ENCODE measurements at regions not wholly inside any gene's neighbourhood (a gene's known extent, or its start where the extent isn't known, plus 50 kb on each side); places are given as distances from the start of the nearest gene placed in this dataset.

- Histone ChIP-seq H3K9me3 (no peaks in the 10 kb centered on the region), H3K27me3 (replicated peaks; ENCODE audit: insufficient read depth) (no peaks in the 10 kb centered on the region), H3K4me1 (ENCODE audit: control insufficient read depth in 1 of 2, low read depth in 2 of 2) (no peaks in the 10 kb centered on the region), H3K27ac (no peak overlapping the region), H3K4me3 (no peak overlapping the region), H3K36me3 (no peaks in the 10 kb centered on the region)
- DNase-seq (ENCODE audit: low spot score): no peak
- no peak for TF ChIP-seq CTCF (IDR thresholded peaks at IDR 0.05)
- ATAC-seq (ENCODE audit: insufficient number of reproducible peaks, low FRiP score, low read depth): no peak
Measured at GRCh38 chr2:77939801-77940200, 417.6 kb upstream of the LRRTM4 start.

- Histone ChIP-seq H3K27me3 (replicated peaks; ENCODE audit: insufficient read depth) (no peaks in the 10 kb centered on the region), H3K4me3 (no peak overlapping the region), H3K27ac (no peak overlapping the region), H3K36me3 (no peaks in the 10 kb centered on the region), H3K9me3 (no peaks in the 10 kb centered on the region), H3K4me1 (ENCODE audit: control insufficient read depth in 1 of 2, low read depth in 2 of 2) (no peaks in the 10 kb centered on the region)
- ATAC-seq (ENCODE audit: insufficient number of reproducible peaks, low FRiP score, low read depth) (no peak), DNase-seq (ENCODE audit: low spot score) (no peak)
- TF ChIP-seq CTCF (IDR thresholded peaks at IDR 0.05): no peak
Measured at GRCh38 chr2:77954931-77955330, 432.8 kb upstream of the LRRTM4 start.

- H3K4me3 ChIP-seq: no peak overlapping the region
- no peak for DNase-seq (ENCODE audit: low spot score)
Measured at GRCh38 chr2:77962943-77963342, 440.8 kb upstream of the LRRTM4 start.

GRCh38 chr2:77977471-77978063, 455.4 kb upstream of the LRRTM4 start:
- DNase-seq (ENCODE audit: low spot score) (no peak), ATAC-seq (ENCODE audit: insufficient number of reproducible peaks, low FRiP score, low read depth) (no peak)
- Histone ChIP-seq H3K36me3 (no peaks in the 10 kb centered on the region), H3K27ac (no peak overlapping the region), H3K9me3 (no peaks in the 10 kb centered on the region), H3K4me1 (ENCODE audit: control insufficient read depth in 1 of 2, low read depth in 2 of 2) (no peaks in the 10 kb centered on the region), H3K4me3 (no peak overlapping the region), H3K27me3 (replicated peaks; ENCODE audit: insufficient read depth) (no peaks in the 10 kb centered on the region)
- TF ChIP-seq CTCF (IDR thresholded peaks at IDR 0.05): no peak

More at GRCh38 chr2:77962943-77963342, 440.8 kb upstream of the LRRTM4 start:
- no peaks in the 10 kb centered on the region for H3K27me3 ChIP-seq (replicated peaks; ENCODE audit: insufficient read depth)
- no peak overlapping the region for H3K27ac ChIP-seq
- H3K9me3 ChIP-seq: no peaks in the 10 kb centered on the region
- no peaks in the 10 kb centered on the region for H3K36me3 ChIP-seq
- TF ChIP-seq CTCF (IDR thresholded peaks at IDR 0.05): no peak
- no peak for ATAC-seq (ENCODE audit: insufficient number of reproducible peaks, low FRiP score, low read depth)
- H3K4me1 ChIP-seq (ENCODE audit: control insufficient read depth in 1 of 2, low read depth in 2 of 2): no peaks in the 10 kb centered on the region

GRCh38 chr2:77995161-77995560, 473.0 kb upstream of the LRRTM4 start:
- ATAC-seq (ENCODE audit: insufficient number of reproducible peaks, low FRiP score, low read depth) (no peak), DNase-seq (ENCODE audit: low spot score) (no peak)
- H3K27ac ChIP-seq: no peak overlapping the region
- no peaks in the 10 kb centered on the region for H3K4me1 ChIP-seq (ENCODE audit: control insufficient read depth in 1 of 2, low read depth in 2 of 2)
- no peak overlapping the region for H3K4me3 ChIP-seq
- H3K36me3 ChIP-seq: no peaks in the 10 kb centered on the region
- TF ChIP-seq CTCF (IDR thresholded peaks at IDR 0.05): no peak
- no peaks in the 10 kb centered on the region for H3K9me3 ChIP-seq
- H3K27me3 ChIP-seq (replicated peaks; ENCODE audit: insufficient read depth): no peaks in the 10 kb centered on the region
